ENCODE measurements at regions not wholly inside any gene's neighbourhood (a gene's known extent, or its start where the extent isn't known, plus 50 kb on each side); places are given as distances from the start of the nearest gene placed in this dataset.

- in situ Hi-C loops (cut with MboI; ENCODE audit: low pct_unique_long_range_greater_than_20kb, low sequenced_read_pairs, unreplicated experiment) = no loop called here
- TF ChIP-seq CTCF (IDR thresholded peaks at IDR 0.05; ENCODE audit: extremely low read depth, insufficient read depth, missing control alignments) = no peak
These were observed 1403.2 kb upstream of the CDH6 start for GRCh38 chr5:29790281-29790680.

GRCh38 chr5:29780401-29780800, 1413.1 kb upstream of the CDH6 start:
- TF ChIP-seq CTCF (IDR thresholded peaks at IDR 0.05; ENCODE audit: extremely low read depth, insufficient read depth, missing control alignments) = no peak
- no peak for DNase-seq (ENCODE audit: low spot score)
- in situ Hi-C loops (cut with MboI; ENCODE audit: low pct_unique_long_range_greater_than_20kb, low sequenced_read_pairs, unreplicated experiment) = no loop called here

More at GRCh38 chr5:29790281-29790680, 1403.2 kb upstream of the CDH6 start:
- DNase-seq (ENCODE audit: low spot score) = no peak

GRCh38 chr5:29779141-29779540, 1414.3 kb upstream of the CDH6 start:
- in situ Hi-C loops (cut with MboI; ENCODE audit: low pct_unique_long_range_greater_than_20kb, low sequenced_read_pairs, unreplicated experiment) = no loop called here
- TF ChIP-seq CTCF (IDR thresholded peaks at IDR 0.05; ENCODE audit: extremely low read depth, insufficient read depth, missing control alignments) = no peak
- no peak for DNase-seq (ENCODE audit: low spot score)

GRCh38 chr5:29777373-29777772, 1416.1 kb upstream of the CDH6 start:
- no peak for TF ChIP-seq CTCF (IDR thresholded peaks at IDR 0.05; ENCODE audit: extremely low read depth, insufficient read depth, missing control alignments)
- in situ Hi-C loops (cut with MboI; ENCODE audit: low pct_unique_long_range_greater_than_20kb, low sequenced_read_pairs, unreplicated experiment) = no loop called here
- no peak for DNase-seq (ENCODE audit: low spot score)

GRCh38 chr5:29770936-29771335, 1422.5 kb upstream of the CDH6 start:
- in situ Hi-C loops (cut with MboI; ENCODE audit: low pct_unique_long_range_greater_than_20kb, low sequenced_read_pairs, unreplicated experiment) = no loop called here
- TF ChIP-seq CTCF (IDR thresholded peaks at IDR 0.05; ENCODE audit: extremely low read depth, insufficient read depth, missing control alignments) = no peak
- no peak for DNase-seq (ENCODE audit: low spot score)

GRCh38 chr5:29769474-29769873, 1424.0 kb upstream of the CDH6 start:
- DNase-seq (ENCODE audit: low spot score) = no peak
- in situ Hi-C loops (cut with MboI; ENCODE audit: low pct_unique_long_range_greater_than_20kb, low sequenced_read_pairs, unreplicated experiment) = no loop called here
- no peak for TF ChIP-seq CTCF (IDR thresholded peaks at IDR 0.05; ENCODE audit: extremely low read depth, insufficient read depth, missing control alignments)

GRCh38 chr5:29758986-29759421, 1434.5 kb upstream of the CDH6 start:
- no peak for TF ChIP-seq CTCF (IDR thresholded peaks at IDR 0.05; ENCODE audit: extremely low read depth, insufficient read depth, missing control alignments)
- DNase-seq (ENCODE audit: low spot score) = no peak
- in situ Hi-C loops (cut with MboI; ENCODE audit: low pct_unique_long_range_greater_than_20kb, low sequenced_read_pairs, unreplicated experiment) = no loop called here
